Activated T-cell treated with anti-CD3 and anti-CD28 coated beads, Interleukin-2, amount 50 U/mL, for 4 hours (primary cell): ENCODE measurements at regions not wholly inside any gene's neighbourhood (a gene's known extent, or its start where the extent isn't known, plus 50 kb on each side); places are given as distances from the start of the nearest gene placed in this dataset.

Experiments used
- ATAC-seq, 2 donors: fragments of 200-7000 bp; cut with Tn5 transposase; one replicate each; pipeline ENCODE4 v1.10.0; 2021
- DNase-seq: peaks from one replicate; pipeline ENCODE4 v3.0.0-alpha.2; 2020
- H3K27me3 Mint-ChIP-seq: one replicate; pipeline ENCODE4 v1.8.0; 2021; ENCODE audit warnings: low read depth, mixed read lengths
- H3K36me3 Mint-ChIP-seq: one replicate; pipeline ENCODE4 v1.8.0; 2022; ENCODE audit warnings: mixed read lengths; ENCODE audit not compliant: insufficient read depth
- H3K4me1 Mint-ChIP-seq: one replicate; pipeline ENCODE4 v1.8.0; 2021; ENCODE audit warnings: low read depth, mixed read lengths
- H3K4me3 Mint-ChIP-seq: one replicate; pipeline ENCODE4 v1.8.0; 2021; ENCODE audit warnings: mild to moderate bottlenecking, moderate library complexity, mixed read lengths
- H3K9me3 Mint-ChIP-seq: one replicate; pipeline ENCODE4 v1.8.0; 2021; ENCODE audit warnings: mixed read lengths

GRCh38 chr10:78959217-78959923 is 109.4 kb upstream of the ZMIZ1 start:
- DNase-seq (no peak), ATAC-seq (no peak)
- no peak overlapping the region for H3K4me3 Mint-ChIP-seq
- H3K4me1 Mint-ChIP-seq, result no peaks in the 10 kb centered on the region
- H3K36me3 Mint-ChIP-seq, result no peaks in the 10 kb centered on the region
- H3K27me3 Mint-ChIP-seq, result no peaks in the 10 kb centered on the region
- no peaks in the 10 kb centered on the region for H3K9me3 Mint-ChIP-seq

DNA sequence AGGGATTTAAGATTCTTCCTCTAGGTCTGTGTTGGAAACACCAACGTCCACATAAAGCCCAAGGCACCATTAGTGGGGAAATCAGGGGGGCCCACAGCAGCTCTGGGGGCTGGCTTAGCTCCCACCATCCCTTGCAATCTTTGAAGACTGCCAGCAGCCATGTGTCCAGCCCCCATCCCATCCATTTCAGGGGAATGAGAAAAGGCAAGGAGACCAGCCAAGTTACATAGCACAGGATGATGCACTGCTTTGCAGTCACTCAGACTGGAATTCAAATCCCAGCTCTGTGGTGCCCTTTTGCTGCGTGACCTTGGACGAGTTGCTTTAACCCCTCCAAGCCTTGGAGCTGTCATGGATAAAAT is 108.9 kb upstream of the ZMIZ1 start:
- DNase-seq (no peak), ATAC-seq (no peak)
- Mint-ChIP-seq H3K27me3 (no peaks in the 10 kb centered on the region), H3K4me1 (no peaks in the 10 kb centered on the region), H3K4me3 (no peak overlapping the region), H3K9me3 (no peaks in the 10 kb centered on the region), H3K36me3 (no peaks in the 10 kb centered on the region)

DNA sequence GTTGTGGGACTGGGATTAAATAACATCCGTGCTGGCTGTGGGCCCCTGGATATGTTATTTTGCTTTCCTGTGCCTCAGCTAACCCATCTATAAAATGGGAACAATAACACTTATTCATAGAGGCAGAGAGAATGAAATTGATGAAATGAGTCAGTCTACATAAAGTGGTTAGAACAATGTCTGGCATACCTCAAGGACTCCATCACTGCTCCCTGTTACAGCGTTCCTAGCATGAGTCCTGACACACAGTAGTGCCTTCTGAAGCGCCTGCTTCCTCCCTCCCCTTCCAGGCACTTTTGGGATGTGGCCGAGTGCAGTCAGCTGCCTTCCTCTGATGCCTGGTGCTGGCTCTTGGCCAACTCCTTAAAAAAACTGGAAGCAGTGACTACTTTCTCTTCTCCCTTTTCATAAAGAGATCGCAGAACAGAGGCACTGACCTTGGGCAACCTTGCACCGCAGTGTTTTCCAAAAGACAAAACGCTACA is 108.4 kb upstream of the ZMIZ1 start:
- Mint-ChIP-seq H3K4me3 (no peak overlapping the region), H3K4me1 (no peaks in the 10 kb centered on the region), H3K27me3 (no peaks in the 10 kb centered on the region), H3K36me3 (no peaks in the 10 kb centered on the region), H3K9me3 (no peaks in the 10 kb centered on the region)
- no peak for DNase-seq
- ATAC-seq, result no peak

- H3K4me3 Mint-ChIP-seq, result no peak overlapping the region
Observed at GRCh38 chr10:78961760-78962159, 107.0 kb upstream of the ZMIZ1 start.

DNA sequence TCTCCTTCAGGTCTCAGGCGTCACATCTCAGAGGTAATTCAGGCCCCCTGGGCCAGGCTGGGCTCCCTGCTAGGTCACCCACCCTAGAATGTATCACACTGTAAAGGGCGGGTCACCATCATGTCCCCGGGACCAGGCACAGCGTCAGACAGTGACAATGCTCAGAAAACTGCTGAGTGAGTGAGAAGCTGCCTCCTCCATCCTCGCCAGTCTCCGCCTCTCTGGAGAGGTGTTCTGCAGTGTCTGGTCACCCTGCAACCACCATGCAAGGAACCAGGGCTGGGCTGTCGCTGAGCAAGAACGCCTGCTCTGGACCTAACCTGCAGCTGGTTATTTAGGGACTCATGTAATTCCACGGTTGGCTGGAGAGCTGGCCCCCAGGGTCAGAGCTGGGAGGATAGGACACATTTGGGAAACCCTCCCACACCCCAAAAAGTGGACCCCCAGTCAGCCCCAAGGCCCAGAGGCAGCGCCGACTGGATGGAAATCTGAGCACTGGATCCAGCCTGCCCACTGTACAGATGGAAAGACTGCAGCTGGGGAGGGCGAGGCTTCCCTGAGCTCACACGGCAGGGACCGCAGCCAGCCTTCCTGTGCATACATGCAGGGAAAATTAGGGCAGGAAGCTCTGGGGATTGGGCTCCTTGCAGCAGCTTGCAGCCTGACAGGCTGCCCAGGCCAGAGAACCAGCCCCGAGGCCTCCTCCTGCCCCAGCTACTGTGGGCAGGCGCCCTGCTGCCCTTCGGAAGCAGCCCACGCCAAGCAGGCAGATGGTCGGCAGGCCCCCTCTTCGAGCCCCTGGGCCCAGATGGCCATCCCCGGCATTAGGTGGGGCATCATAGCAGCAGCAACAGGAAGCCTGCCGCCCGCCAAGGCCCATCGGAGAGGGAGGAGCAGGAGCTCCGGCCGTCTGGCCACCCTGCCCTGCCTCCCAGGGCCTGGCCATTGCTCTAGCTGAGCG is 105.4 kb upstream of the ZMIZ1 start:
- DNase-seq, result no peak
- Mint-ChIP-seq H3K4me1 (no peaks in the 10 kb centered on the region), H3K4me3 (no peak overlapping the region), H3K36me3 (no peaks in the 10 kb centered on the region), H3K27me3 (no peaks in the 10 kb centered on the region), H3K9me3 (no peaks in the 10 kb centered on the region)
- ATAC-seq, result no peak

More at GRCh38 chr10:78961760-78962159, 107.0 kb upstream of the ZMIZ1 start:
- H3K4me1 Mint-ChIP-seq, result no peaks in the 10 kb centered on the region
- no peak for DNase-seq
- no peak for ATAC-seq
- no peaks in the 10 kb centered on the region for H3K27me3 Mint-ChIP-seq
- no peaks in the 10 kb centered on the region for H3K9me3 Mint-ChIP-seq
- no peaks in the 10 kb centered on the region for H3K36me3 Mint-ChIP-seq

- no peak overlapping the region for H3K4me3 Mint-ChIP-seq
- no peaks in the 10 kb centered on the region for H3K27me3 Mint-ChIP-seq
- ATAC-seq (no peak), DNase-seq (no peak)
- H3K4me1 Mint-ChIP-seq, result no peaks in the 10 kb centered on the region
- no peaks in the 10 kb centered on the region for H3K36me3 Mint-ChIP-seq
- H3K9me3 Mint-ChIP-seq, result no peaks in the 10 kb centered on the region
Observed at GRCh38 chr10:78964274-78964951, 104.4 kb upstream of the ZMIZ1 start.

GRCh38 chr10:78964952-78965633 is 103.7 kb upstream of the ZMIZ1 start:
- Mint-ChIP-seq H3K4me3 (no peak overlapping the region), H3K9me3 (no peaks in the 10 kb centered on the region), H3K4me1 (no peaks in the 10 kb centered on the region), H3K27me3 (no peaks in the 10 kb centered on the region), H3K36me3 (no peaks in the 10 kb centered on the region)
- ATAC-seq, result no peak
- no peak for DNase-seq

- H3K36me3 Mint-ChIP-seq, result no peaks in the 10 kb centered on the region
- no peaks in the 10 kb centered on the region for H3K27me3 Mint-ChIP-seq
- ATAC-seq, result no peak
- no peaks in the 10 kb centered on the region for H3K9me3 Mint-ChIP-seq
- DNase-seq, result no peak
- no peaks in the 10 kb centered on the region for H3K4me1 Mint-ChIP-seq
- H3K4me3 Mint-ChIP-seq, result no peak overlapping the region
Observed at GRCh38 chr10:78966182-78966787, 102.5 kb upstream of the ZMIZ1 start.

- DNase-seq, result no peak
Observed at GRCh38 chr10:78966844-78967488, 101.8 kb upstream of the ZMIZ1 start.

DNA sequence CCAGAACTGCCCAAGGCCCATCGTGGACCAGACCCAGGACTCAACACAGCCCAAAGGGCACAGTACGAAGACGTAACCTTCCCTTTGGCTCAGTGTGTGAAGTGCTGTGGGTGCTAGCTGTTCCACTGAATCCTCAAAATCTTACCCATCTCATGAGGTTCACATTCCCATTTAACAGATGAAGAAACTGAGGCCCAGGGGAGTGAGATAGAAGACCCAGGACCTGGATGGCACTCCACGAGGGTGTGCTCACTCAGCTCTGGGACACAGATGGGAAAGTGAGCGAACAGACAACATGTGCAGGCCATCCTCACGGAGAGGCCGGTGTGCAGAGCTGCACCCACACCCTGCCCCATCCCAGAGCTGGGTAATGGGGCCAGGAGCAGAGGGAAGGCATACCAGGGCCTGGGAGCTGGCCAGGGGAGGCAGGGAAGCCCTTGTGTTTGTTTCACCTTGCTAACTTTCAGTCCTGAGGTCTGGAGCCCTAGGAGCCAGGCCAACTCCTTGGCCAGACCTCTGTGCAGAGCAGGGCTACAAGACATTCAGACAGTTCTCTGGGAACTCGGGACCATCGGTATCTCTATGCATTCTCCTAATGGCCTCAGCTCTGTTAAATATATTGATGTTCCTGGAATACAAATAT is 100.3 kb upstream of the ZMIZ1 start:
- H3K4me3 Mint-ChIP-seq, result no peak overlapping the region
- no peak for ATAC-seq
- no peaks in the 10 kb centered on the region for H3K9me3 Mint-ChIP-seq
- no peaks in the 10 kb centered on the region for H3K36me3 Mint-ChIP-seq
- H3K27me3 Mint-ChIP-seq, result no peaks in the 10 kb centered on the region
- no peak for DNase-seq
- peaks cover 4% of the 10 kb centered on the region for H3K4me1 Mint-ChIP-seq

More at GRCh38 chr10:78966844-78967488, 101.8 kb upstream of the ZMIZ1 start:
- Mint-ChIP-seq H3K27me3 (no peaks in the 10 kb centered on the region), H3K36me3 (no peaks in the 10 kb centered on the region), H3K9me3 (no peaks in the 10 kb centered on the region), H3K4me1 (no peaks in the 10 kb centered on the region), H3K4me3 (no peak overlapping the region)
- no peak for ATAC-seq

- no peak overlapping the region for H3K4me3 Mint-ChIP-seq
- H3K36me3 Mint-ChIP-seq, result no peaks in the 10 kb centered on the region
- H3K9me3 Mint-ChIP-seq, result no peaks in the 10 kb centered on the region
- no peaks in the 10 kb centered on the region for H3K27me3 Mint-ChIP-seq
- DNase-seq (no peak), ATAC-seq (no peak)
- H3K4me1 Mint-ChIP-seq, result peaks cover 4% of the 10 kb centered on the region
Observed at GRCh38 chr10:78968943-78969342, 99.8 kb upstream of the ZMIZ1 start.

GRCh38 chr10:78969719-78970118 is 99.0 kb upstream of the ZMIZ1 start:
- Mint-ChIP-seq H3K27me3 (no peaks in the 10 kb centered on the region), H3K9me3 (no peaks in the 10 kb centered on the region), H3K4me3 (no peak overlapping the region), H3K4me1 (peaks cover 11% of the 10 kb centered on the region), H3K36me3 (no peaks in the 10 kb centered on the region)
- DNase-seq, result no peak
- no peak for ATAC-seq

- ATAC-seq, result no peak
- Mint-ChIP-seq H3K4me3 (no peak overlapping the region), H3K4me1 (peaks cover 16% of the 10 kb centered on the region), H3K27me3 (no peaks in the 10 kb centered on the region), H3K36me3 (no peaks in the 10 kb centered on the region), H3K9me3 (no peaks in the 10 kb centered on the region)
- DNase-seq, result no peak
Observed at GRCh38 chr10:78970261-78970660, 98.5 kb upstream of the ZMIZ1 start.
